ENCODE measurements at regions not wholly inside any gene's neighbourhood (a gene's known extent, or its start where the extent isn't known, plus 50 kb on each side); places are given as distances from the start of the nearest gene placed in this dataset.

DNA sequence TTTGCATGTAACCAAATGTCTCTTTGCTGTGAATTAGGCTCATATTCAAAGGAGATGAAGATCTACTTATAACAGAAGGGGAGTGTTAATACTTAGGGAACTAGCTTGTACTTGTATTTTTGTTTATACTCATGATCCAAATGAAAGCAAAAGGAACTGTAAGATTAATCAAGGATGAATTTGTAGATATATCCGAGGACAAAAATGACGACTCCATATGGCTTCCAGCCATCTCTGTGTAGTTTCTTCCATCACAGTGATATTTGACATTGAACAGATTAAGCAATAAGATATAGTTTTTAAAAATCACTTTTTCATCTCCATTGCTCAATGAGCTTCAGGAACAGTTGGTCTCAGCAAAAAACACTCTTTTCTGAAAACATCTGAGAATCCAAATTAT, 257.4 kb upstream of the CAMK1G start:
- TF ChIP-seq TCF7L2 (IDR thresholded peaks at IDR 0.05; ENCODE audit: borderline replicate concordance, low read depth, low read length) (no peak), KLF9 (tag by site-specific recombination; IDR thresholded peaks at IDR 0.05; ENCODE audit: low read depth) (no peak), ZXDB (tag by site-specific recombination; IDR thresholded peaks at IDR 0.05) (no peak), ATF2 (tag by site-specific recombination; IDR thresholded peaks at IDR 0.05; ENCODE audit: low read depth) (no peak)
